Aorta (tissue), 5 donors: ENCODE measurements at regions not wholly inside any gene's neighbourhood (a gene's known extent, or its start where the extent isn't known, plus 50 kb on each side); places are given as distances from the start of the nearest gene placed in this dataset.

Experiments
- ATAC-seq: fragments of 200-7000 bp; cut with Tn5 transposase; one replicate; pipeline ENCODE4 v1.9.1; 2022; ENCODE audit warnings: moderate library complexity; ENCODE audit not compliant: low FRiP score
- DNase-seq, 2 donors: peaks; one replicate each; pipeline ENCODE4 v3.0.0-alpha.2; 2020
- H3K27ac ChIP-seq, 2 donors: one replicate each; pipeline ENCODE4 v1.5.1; 2013; ENCODE audit warnings: low read length in 2 of 2, mild to moderate bottlenecking in 2 of 2, moderate library complexity in 2 of 2, control low read depth in 1 of 2, inconsistent platforms in 1 of 2, low read depth in 1 of 2
- H3K27me3 ChIP-seq, 2 donors: one replicate each; pipeline ENCODE4 v1.6.1; 2013; ENCODE audit warnings: control low read depth in 1 of 2, low read length in 1 of 2, mild to moderate bottlenecking in 1 of 2, moderate library complexity in 1 of 2; ENCODE audit not compliant: insufficient read depth in 2 of 2, control insufficient read depth in 1 of 2
- H3K36me3 ChIP-seq, 2 donors: one replicate each; pipeline ENCODE4 v1.6.1; 2013; ENCODE audit warnings: control low read depth in 1 of 2, low read length in 1 of 2, mild to moderate bottlenecking in 1 of 2; ENCODE audit not compliant: insufficient read depth in 2 of 2, control insufficient read depth in 1 of 2
- H3K4me1 ChIP-seq, 2 donors: one replicate each; pipeline ENCODE4 v1.6.1; 2013; ENCODE audit warnings: low read length in 2 of 2, control low read depth in 1 of 2, mild to moderate bottlenecking in 1 of 2, moderate library complexity in 1 of 2; ENCODE audit not compliant: insufficient read depth in 2 of 2, control insufficient read depth in 1 of 2
- H3K4me3 ChIP-seq, 2 donors: one replicate each; pipeline ENCODE4 v1.5.1; 2013; ENCODE audit warnings: low read length in 2 of 2, control low read depth in 1 of 2, mild to moderate bottlenecking in 1 of 2
- H3K9me3 ChIP-seq: one replicate; pipeline ENCODE4 v1.6.1; 2013; ENCODE audit warnings: mild to moderate bottlenecking, low read length; ENCODE audit not compliant: control insufficient read depth
- WGBS, 2 donors: extraction: QIAGEN DNeasy Blood & Tissue Kit; methylation state at CpG; one replicate each; pipeline ENCODE4 v1.1.7; 2013; 5-methylcytosine and 5-hydroxymethylcytosine counted together
- intact Hi-C, 2 donors: fragments of 100-400 bp; cut with DNase I; formaldehyde crosslinking; loops; one replicate each; pipeline versions ENCODE4 v1.14.2 to v1.15.0; 2022
- donor health status: healthy with polysubstance abuse.
- donor health status: Bipolar disorder and iron deficiency.
- donor health status: DM: no; HTN: no; CAD: no.
- donor health status: DM: no; HTN: no; CAD: no.
- donor health status: DM: yes; HTN: yes; CAD: no.

DNA sequence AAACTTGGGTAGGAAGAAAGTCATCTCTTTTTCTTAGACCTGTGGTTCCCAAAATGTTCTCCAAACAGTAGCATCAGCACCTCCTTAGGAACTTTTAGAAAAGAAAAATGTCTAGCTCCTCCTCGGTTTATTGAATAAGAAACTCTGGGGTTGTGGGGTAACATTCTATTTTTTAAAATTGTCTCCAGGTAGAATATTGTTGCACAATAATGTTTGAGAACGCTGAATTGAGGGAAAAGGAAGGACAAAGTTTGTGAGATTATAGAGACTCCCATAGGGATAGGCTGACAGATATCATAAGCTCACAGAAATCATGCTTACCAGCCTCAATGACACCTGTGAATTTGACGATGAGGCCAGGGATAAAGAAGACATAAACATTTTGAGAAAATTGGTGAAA, 1199.0 kb upstream of the CDH6 start:
- H3K9me3 ChIP-seq = no peaks in the 10 kb centered on the region
- H3K36me3 ChIP-seq = no peaks in the 10 kb centered on the region
- DNase-seq (no peak), ATAC-seq (no peak)
- no peak overlapping the region for H3K27ac ChIP-seq
- 51 to 53% methylated on average over 3 of the region's 3 CpGs for WGBS, 2 donors
- no peaks in the 10 kb centered on the region for H3K4me1 ChIP-seq
- intact Hi-C loops = no loop called here
- H3K27me3 ChIP-seq = no peaks in the 10 kb centered on the region
- no peak overlapping the region for H3K4me3 ChIP-seq

DNA sequence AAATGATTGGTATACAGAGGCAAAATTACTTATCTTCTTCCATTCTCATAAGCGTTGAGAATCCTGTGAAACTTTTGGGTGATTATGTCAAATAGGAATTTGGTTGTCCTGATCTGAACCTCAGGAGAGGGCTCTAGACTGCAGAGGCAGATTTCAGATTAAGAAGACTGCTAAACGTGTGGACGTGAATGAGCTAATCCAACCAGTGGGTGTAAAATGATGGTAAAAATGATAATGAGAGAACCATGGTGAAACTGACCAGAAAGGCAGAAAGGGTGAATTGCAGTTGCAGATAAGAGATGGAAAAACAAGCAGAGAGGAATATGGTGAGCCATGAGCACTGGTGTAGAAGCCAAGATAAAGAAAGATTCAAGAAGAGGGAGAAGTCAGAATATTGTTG, 1200.2 kb upstream of the CDH6 start:
- Histone ChIP-seq H3K9me3 (no peaks in the 10 kb centered on the region), H3K27me3 (no peaks in the 10 kb centered on the region), H3K27ac (no peak overlapping the region), H3K4me1 (no peaks in the 10 kb centered on the region), H3K4me3 (no peak overlapping the region), H3K36me3 (no peaks in the 10 kb centered on the region)
- ATAC-seq (no peak), DNase-seq (no peak)
- 62 to 74% methylated on average over 3 of the region's 3 CpGs for WGBS, 2 donors
- intact Hi-C loops = no loop called here

DNA sequence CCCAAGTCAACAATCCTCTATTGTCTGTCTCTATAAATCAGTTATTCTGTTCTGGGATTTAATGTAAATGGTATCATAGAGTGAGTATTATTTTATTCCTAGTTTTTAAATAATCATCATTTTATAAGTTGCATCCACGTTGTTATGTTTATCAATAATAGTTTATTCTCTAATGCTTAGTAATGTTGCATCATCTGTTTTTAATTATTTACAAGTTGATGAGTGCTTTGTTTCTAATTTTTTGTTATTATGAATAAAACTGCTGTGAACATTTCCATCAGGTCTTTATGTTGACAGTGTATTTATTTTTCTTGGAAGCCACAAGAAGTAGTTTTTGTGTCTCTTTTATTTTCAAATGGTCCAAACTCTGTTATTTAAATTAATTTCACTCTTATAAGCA, 1201.2 kb upstream of the CDH6 start:
- WGBS, 2 donors = 60 to 65% methylated on average over 1 of the region's 1 CpG
- H3K27me3 ChIP-seq = no peaks in the 10 kb centered on the region
- intact Hi-C loops = no loop called here

DNA sequence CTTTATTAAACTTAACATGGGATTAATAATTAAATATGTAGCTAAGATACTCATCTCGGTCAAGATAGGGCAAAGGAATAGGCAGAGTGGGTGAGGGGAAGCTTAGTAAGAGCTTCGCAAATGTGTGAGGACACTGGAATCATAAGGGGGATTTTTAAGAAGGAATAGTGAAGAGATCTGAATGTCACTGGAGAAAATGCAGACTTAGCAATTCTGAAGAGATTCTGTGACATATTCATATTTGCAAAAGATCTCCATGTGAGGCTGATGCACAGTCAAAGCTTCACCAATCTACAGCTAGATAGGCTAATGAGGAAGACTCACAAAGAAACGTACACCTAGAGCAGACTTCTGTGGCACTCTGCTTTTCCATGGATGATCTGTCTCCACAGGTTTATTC, 1202.8 kb upstream of the CDH6 start:
- no peak overlapping the region for H3K27ac ChIP-seq
- H3K4me3 ChIP-seq = no peak overlapping the region
- no peaks in the 10 kb centered on the region for H3K36me3 ChIP-seq
- intact Hi-C loops = no loop called here
- DNase-seq (no peak), ATAC-seq (no peak)
- H3K9me3 ChIP-seq = no peaks in the 10 kb centered on the region
- H3K4me1 ChIP-seq = no peaks in the 10 kb centered on the region
- WGBS, 2 donors = 75 to 81% methylated on average over 3 of the region's 3 CpGs
- no peaks in the 10 kb centered on the region for H3K27me3 ChIP-seq

More for the DNA sequence above, 1201.2 kb upstream of the CDH6 start:
- no peaks in the 10 kb centered on the region for H3K4me1 ChIP-seq
- ATAC-seq (no peak), DNase-seq (no peak)
- H3K4me3 ChIP-seq = no peak overlapping the region
- H3K27ac ChIP-seq = no peak overlapping the region
- H3K9me3 ChIP-seq = no peaks in the 10 kb centered on the region
- no peaks in the 10 kb centered on the region for H3K36me3 ChIP-seq

DNA sequence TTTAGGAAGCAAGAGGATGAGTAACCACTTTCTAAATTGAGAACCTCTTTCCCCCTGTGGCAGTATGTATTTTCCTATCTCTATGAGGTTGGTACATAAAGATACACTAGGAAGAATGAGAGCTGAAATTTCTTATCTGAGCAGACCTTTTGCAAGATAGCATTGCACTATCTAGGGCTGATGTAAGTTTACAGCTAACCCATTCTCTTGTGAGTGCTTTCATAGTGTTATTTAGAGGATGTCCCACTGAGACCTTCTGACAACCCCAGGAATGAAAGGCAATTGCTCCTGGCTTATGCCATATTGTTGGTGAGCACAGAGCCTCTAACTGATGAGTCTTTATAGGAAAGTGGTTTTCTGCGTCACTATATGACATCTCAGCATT, 1209.3 kb upstream of the CDH6 start:
- ATAC-seq = no peak
- Histone ChIP-seq H3K4me1 (no peaks in the 10 kb centered on the region), H3K4me3 (no peak overlapping the region), H3K9me3 (peaks cover 1% of the 10 kb centered on the region), H3K27me3 (peaks cover 0 to 3% of the 10 kb centered on the region in 2 donors), H3K27ac (no peak overlapping the region), H3K36me3 (no peaks in the 10 kb centered on the region)
- DNase-seq = no peak
- 72 to 75% methylated on average over 1 of the region's 1 CpG for WGBS, 2 donors
- intact Hi-C loops = no loop called here

DNA sequence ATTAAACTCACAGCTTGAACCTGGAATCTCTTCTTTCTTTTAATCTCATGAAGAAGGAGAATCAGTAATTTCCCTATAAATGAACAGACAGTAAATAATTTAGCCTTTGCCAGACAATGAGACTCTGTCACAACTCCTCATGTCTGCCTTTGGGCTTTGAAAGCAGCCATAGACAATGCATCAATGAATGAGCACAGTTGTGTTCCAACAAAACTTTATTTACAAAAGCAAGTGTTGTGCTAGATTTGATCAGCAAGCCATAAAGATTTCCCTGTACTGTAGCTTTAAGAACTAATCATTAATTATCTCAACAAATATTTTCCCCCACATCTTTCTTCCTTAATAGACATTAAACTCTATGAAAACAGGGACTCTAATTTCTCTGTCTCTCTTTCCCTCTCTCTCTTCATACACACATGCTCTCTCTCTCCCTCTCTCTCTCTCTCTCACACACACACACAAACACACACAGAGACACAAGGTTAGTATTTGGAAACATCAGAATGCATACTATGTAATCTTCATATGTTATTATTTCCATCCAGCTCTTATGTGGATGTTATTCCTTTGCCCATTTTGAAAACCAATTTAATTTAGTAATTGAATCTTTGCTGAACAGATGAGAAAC, 1209.8 kb upstream of the CDH6 start:
- Histone ChIP-seq H3K4me3 (no peak overlapping the region), H3K4me1 (no peaks in the 10 kb centered on the region), H3K27ac (no peak overlapping the region), H3K36me3 (no peaks in the 10 kb centered on the region), H3K27me3 (peaks cover 0 to 3% of the 10 kb centered on the region in 2 donors), H3K9me3 (peaks cover 1% of the 10 kb centered on the region)
- intact Hi-C loops = no loop called here
- no peak for ATAC-seq
- DNase-seq = no peak

DNA sequence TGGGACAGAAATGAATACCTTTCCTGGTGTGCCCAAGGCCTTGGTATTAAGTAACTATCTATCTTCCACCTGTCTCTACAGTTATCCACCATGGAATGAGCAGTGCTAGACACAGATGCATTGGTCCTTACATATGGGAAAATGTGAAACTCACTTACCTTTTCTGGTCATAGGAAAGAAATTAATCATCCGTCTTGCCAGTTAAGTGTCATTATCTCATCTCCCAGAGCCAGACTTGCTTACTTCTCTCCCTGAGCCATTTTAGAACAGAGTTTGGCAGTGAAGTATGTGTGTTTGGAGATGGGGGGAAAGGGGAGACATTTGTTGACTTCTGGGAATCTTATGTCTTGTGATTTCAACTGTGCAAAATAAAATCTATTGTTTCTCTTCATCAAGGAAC, 1211.0 kb upstream of the CDH6 start:
- ATAC-seq = no peak
- no peak for DNase-seq
- Histone ChIP-seq H3K27me3 (peaks cover 0 to 3% of the 10 kb centered on the region in 2 donors), H3K4me3 (no peak overlapping the region), H3K27ac (no peak overlapping the region), H3K36me3 (no peaks in the 10 kb centered on the region), H3K9me3 (peaks cover 1% of the 10 kb centered on the region), H3K4me1 (no peaks in the 10 kb centered on the region)
- intact Hi-C loops = no loop called here
- WGBS, 2 donors = 86 to 87% methylated on average over 1 of the region's 1 CpG

DNA sequence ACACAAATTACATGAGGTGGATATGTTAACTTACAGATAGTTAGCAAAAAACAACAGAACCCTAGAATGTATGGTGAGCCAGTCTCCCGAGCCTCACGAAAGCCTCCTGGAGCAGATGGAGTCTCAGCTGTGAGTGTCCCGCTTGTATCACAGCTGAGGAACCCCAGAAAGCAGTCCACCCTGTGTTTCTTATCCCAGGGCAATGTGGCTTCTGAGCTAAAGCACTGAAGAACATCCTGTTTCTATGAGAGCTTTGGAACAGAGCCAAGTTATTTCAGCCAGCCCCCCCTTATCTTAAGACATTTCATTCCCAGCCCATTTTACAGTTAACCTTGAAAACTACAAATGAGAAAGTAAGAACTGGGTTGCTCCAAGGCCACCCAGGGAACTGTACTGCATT, 1220.9 kb upstream of the CDH6 start:
- ATAC-seq = no peak
- 50 to 72% methylated on average over 3 of the region's 3 CpGs for WGBS, 2 donors
- intact Hi-C loops = no loop called here
- no peaks in the 10 kb centered on the region for H3K36me3 ChIP-seq
- H3K27me3 ChIP-seq = no peaks in the 10 kb centered on the region
- no peaks in the 10 kb centered on the region for H3K4me1 ChIP-seq
- H3K27ac ChIP-seq = no peak overlapping the region
- H3K9me3 ChIP-seq = no peaks in the 10 kb centered on the region
- no peak overlapping the region for H3K4me3 ChIP-seq
- no peak for DNase-seq

DNA sequence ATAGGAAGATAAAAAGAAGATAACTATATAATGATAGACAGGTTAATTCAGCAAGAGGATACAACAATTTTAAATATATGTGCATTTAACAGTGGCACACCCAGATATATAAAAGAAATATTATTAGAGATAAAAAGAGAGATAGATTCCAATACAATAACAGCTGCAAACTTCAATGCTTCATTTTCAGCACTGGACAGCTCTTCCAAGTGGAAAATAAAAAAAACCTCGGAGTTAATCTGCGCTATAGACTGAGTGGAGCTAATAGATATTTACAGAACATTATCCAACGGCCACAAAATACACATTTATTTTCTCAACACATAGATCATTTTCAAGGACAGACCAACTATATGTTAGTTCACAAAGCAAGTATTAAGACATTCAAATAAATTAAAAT, 1229.5 kb upstream of the CDH6 start:
- Histone ChIP-seq H3K27ac (no peak overlapping the region), H3K4me1 (no peaks in the 10 kb centered on the region), H3K36me3 (no peaks in the 10 kb centered on the region), H3K27me3 (no peaks in the 10 kb centered on the region), H3K9me3 (peaks cover 1% of the 10 kb centered on the region), H3K4me3 (no peak overlapping the region)
- DNase-seq = no peak
- no peak for ATAC-seq
- intact Hi-C loops = no loop called here
- WGBS, 2 donors = 29 to 39% methylated on average over 3 of the region's 3 CpGs
